SK-N-SH (cell line): ENCODE measurements at regions not wholly inside any gene's neighbourhood (a gene's known extent, or its start where the extent isn't known, plus 50 kb on each side); places are given as distances from the start of the nearest gene placed in this dataset.
A peak's percentile ranks its signal among the peaks of the same experiment; 100 is the strongest.

Experiments
- CTCF ChIA-PET: fragments of 300-600, 350-600 bp; formaldehyde crosslinking; extraction: SDS; loops from one replicate; lab custom pipeline; 2021; lab: Yijun Ruan, JAX
- POLR2A ChIA-PET: fragments of 350-600 bp; sonication (Branson Sonifier 250); formaldehyde crosslinking; extraction: SDS; loops from one replicate; lab custom pipeline; 2020; ENCODE audit warnings: antibody characterized with exemption, inconsistent platforms; lab: Yijun Ruan, JAX
- DNase-seq: peaks from one replicate; pipeline ENCODE4 v3.0.0; 2012
- H2AFZ ChIP-seq: fragments of 200-600 bp; sonication (generic); 2 replicates; pipeline ENCODE4 v1.8.1; 2016; ENCODE audit warnings: antibody characterized with exemption, mild to moderate bottlenecking, low read depth
- H3F3A ChIP-seq: fragments of 200-600 bp; sonication (generic); replicated peaks from 2 replicates; pipeline ENCODE3; 2016; ENCODE audit warnings: antibody characterized with exemption, mild to moderate bottlenecking; ENCODE audit not compliant: insufficient read depth
- H3K27ac ChIP-seq, 2 experiments: fragments of 200-500 bp in 1 of 2; fragments of 200-600 bp in 1 of 2; sonication (Bioruptor generic) in 1 of 2; sonication (generic), shearing (Covaris generic) in 1 of 2; 2 replicates each; pipeline versions ENCODE4 v1.5.1 to v1.6.1; 2014 to 2016; ENCODE audit warnings: low read depth in 2 of 2, inconsistent platforms in 1 of 2, low read length in 1 of 2, mild to moderate bottlenecking in 1 of 2, mixed read lengths in 1 of 2
- H3K27me3 ChIP-seq: fragments of 200-600 bp; sonication (generic), shearing (Covaris generic); 2 replicates; pipeline ENCODE4 v1.6.1; 2016; ENCODE audit warnings: mixed run types; ENCODE audit not compliant: insufficient read depth
- H3K36me3 ChIP-seq, 2 experiments: fragments of 200-500 bp in 1 of 2; fragments of 200-600 bp in 1 of 2; sonication (Bioruptor generic) in 1 of 2; sonication (generic) in 1 of 2; replicated peaks in 1 of 2; 2 replicates each; pipeline versions ENCODE3 to v1.5.1; 2014 to 2016; ENCODE audit warnings: low read length in 1 of 2, mild to moderate bottlenecking in 1 of 2; ENCODE audit not compliant: insufficient read depth in 2 of 2, control insufficient read depth in 1 of 2
- H3K4me1 ChIP-seq, 2 experiments: fragments of 200-500 bp in 1 of 2; fragments of 200-600 bp in 1 of 2; sonication (Bioruptor generic) in 1 of 2; sonication (generic), shearing (Covaris generic) in 1 of 2; 2 replicates each; pipeline versions ENCODE4 v1.5.1 to v1.6.1; 2014 to 2016; ENCODE audit warnings: low read depth in 1 of 2, low read length in 1 of 2, mixed run types in 1 of 2; ENCODE audit not compliant: insufficient read depth in 2 of 2, control insufficient read depth in 1 of 2
- H3K4me2 ChIP-seq: fragments of 200-600 bp; sonication (generic), shearing (Covaris generic); 2 replicates; pipeline ENCODE4 v1.6.1; 2017; ENCODE audit warnings: mixed run types
- H3K4me3 ChIP-seq, 2 experiments: fragments of 200-500 bp in 1 of 2; fragments of 200-600 bp in 1 of 2; sonication (Bioruptor generic) in 1 of 2; sonication (generic), shearing (Covaris generic) in 1 of 2; 2 replicates each; pipeline versions ENCODE4 v1.5.1 to v1.8.1; 2014 to 2016; ENCODE audit warnings: low read depth in 2 of 2, inconsistent platforms in 1 of 2, low read length in 1 of 2, mild to moderate bottlenecking in 1 of 2, mixed read lengths in 1 of 2, moderate library complexity in 1 of 2
- H3K79me2 ChIP-seq: fragments of 200-600 bp; sonication (generic); 2 replicates; pipeline ENCODE4 v1.8.1; 2017; ENCODE audit warnings: mild to moderate bottlenecking; ENCODE audit not compliant: insufficient read depth
- H3K9ac ChIP-seq: fragments of 200-600 bp; sonication (generic); 2 replicates; pipeline ENCODE4 v1.6.1; 2017; ENCODE audit warnings: mixed run types
- H3K9me2 ChIP-seq: fragments of 200-600 bp; sonication (generic); 2 replicates; pipeline ENCODE4 v1.6.1; 2017; ENCODE audit warnings: mixed run types
- H3K9me3 ChIP-seq: fragments of 200-600 bp; sonication (generic); 2 replicates; pipeline ENCODE4 v1.6.1; 2017; ENCODE audit warnings: mixed run types, mild to moderate bottlenecking, moderate library complexity
- H4K20me1 ChIP-seq: fragments of 200-600 bp; sonication (generic); 2 replicates; pipeline ENCODE4 v1.6.1; 2017; ENCODE audit warnings: mild to moderate bottlenecking, mixed run types; ENCODE audit not compliant: insufficient read depth
- CHD2 ChIP-seq: fragments of 150-350 bp; IDR thresholded peaks from 2 replicates; pipeline ENCODE4 v1.6.1; 2018; ENCODE audit warnings: low read length; ENCODE audit not compliant: partially characterized antibody
- ELF1 ChIP-seq: IDR thresholded peaks from 2 replicates; pipeline ENCODE4 v1.4.0; 2012
- EP300 ChIP-seq, 2 experiments: IDR thresholded peaks; 2 replicates each; pipeline versions ENCODE4 v1.4.0 to v1.6.1; 2012; ENCODE audit warnings: borderline replicate concordance in 1 of 2, low read depth in 1 of 2, low read length in 1 of 2
- FOSL2 ChIP-seq: IDR thresholded peaks from 2 replicates; pipeline ENCODE4 v1.4.0; 2012; ENCODE audit warnings: low read depth, mild to moderate bottlenecking, moderate library complexity, borderline replicate concordance
- FOXM1 ChIP-seq: IDR thresholded peaks from 2 replicates; pipeline ENCODE4 v1.4.0; 2012; ENCODE audit warnings: low read depth, mild to moderate bottlenecking
- GATA2 ChIP-seq: sonication (generic); formaldehyde crosslinking; IDR thresholded peaks from 2 replicates; pipeline ENCODE4 v1.5.0; 2020; ENCODE audit warnings: mild to moderate bottlenecking, missing genetic modification reagents
- NFIC ChIP-seq: IDR thresholded peaks from 2 replicates; pipeline ENCODE4 v1.4.0; 2012; ENCODE audit warnings: borderline replicate concordance
- PBX3 ChIP-seq: IDR thresholded peaks from 2 replicates; pipeline ENCODE4; 2012
- RAD21 ChIP-seq: IDR thresholded peaks from 2 replicates; pipeline ENCODE4 v1.6.1; 2012; ENCODE audit warnings: mild to moderate bottlenecking, low read length
- REST ChIP-seq: IDR thresholded peaks from 2 replicates; pipeline ENCODE4 v1.6.1; 2012; ENCODE audit warnings: mild to moderate bottlenecking, low read depth, low read length, moderate library complexity
- RFX5 ChIP-seq: IDR thresholded peaks from 2 replicates; pipeline ENCODE4 v1.6.1; 2012; ENCODE audit warnings: mild to moderate bottlenecking, improper control_type of control experiment, low read length
- RXRA ChIP-seq: IDR thresholded peaks from 2 replicates; pipeline ENCODE4 v1.4.0; 2012; ENCODE audit warnings: low read depth, mild to moderate bottlenecking, borderline replicate concordance
- SIN3A ChIP-seq: IDR thresholded peaks from 2 replicates; pipeline ENCODE4 v1.6.1; 2012; ENCODE audit warnings: low read depth, mild to moderate bottlenecking, low read length, moderate library complexity, borderline replicate concordance
- TCF12 ChIP-seq: IDR thresholded peaks from 2 replicates; pipeline ENCODE4 v1.4.0; 2012
- USF1 ChIP-seq: IDR thresholded peaks from 2 replicates; pipeline ENCODE4 v1.4.0; 2012; ENCODE audit warnings: low read depth, borderline replicate concordance
- ZBTB33 ChIP-seq: IDR thresholded peaks from 2 replicates; pipeline ENCODE4 v1.4.0; 2012; ENCODE audit warnings: low read depth, borderline replicate concordance
- WGBS: methylation state at CpG from one replicate; pipeline ENCODE4 v1.1.6; 2017; ENCODE audit warnings: low lambda C conversion rate; 5-methylcytosine and 5-hydroxymethylcytosine counted together

GRCh38 chr18:61950371-61950770 lies 57.6 kb upstream of the RNF152 start:
- ChIA-PET CTCF (interaction anchor here (1.2 kb wide), 1 partner anchor 181 kb away, joined by 3 read pairs; no protein-coding TSS in a partner anchor), POLR2A (no interaction called here)
- Histone ChIP-seq H3K9me2 (no peaks in the 10 kb centered on the region), H3K27me3 (no peaks in the 10 kb centered on the region), H3K36me3 (no peaks in the 10 kb centered on the region), H3F3A (peaks cover 13% of the 10 kb centered on the region), H3K9ac (no peak overlapping the region; the same call in 1 of the 2 replicates), H4K20me1 (no peaks in the 10 kb centered on the region), H2AFZ (peak overlapping the region; percentile 76; the same call in 1 of the 2 replicates), H3K27ac (peak overlapping the region in 1 of 2 experiments; percentile 57; a peak in 2 of 4 replicates), H3K4me1 (peaks cover 2 to 7% of the 10 kb centered on the region in 2 experiments; a peak in 3 of 4 replicates), H3K9me3 (no peaks in the 10 kb centered on the region), H3K4me2 (no peak overlapping the region), H3K79me2 (no peaks in the 10 kb centered on the region), H3K4me3 (no peak overlapping the region)
- 70% methylated on average over 3 of the region's 3 CpGs for WGBS
- no peak for TF ChIP-seq FOXM1
- no peak for TF ChIP-seq GATA2 (CRISPR knock-in tag)
- no peak for DNase-seq

GRCh38 chr18:61949946-61950345 lies 57.1 kb upstream of the RNF152 start:
- POLR2A ChIA-PET, result no interaction called here
- H3K36me3 ChIP-seq, result no peaks in the 10 kb centered on the region
- no peak overlapping the region; the same call in 1 of the 2 replicates for H3K9ac ChIP-seq
- peak overlapping the region; percentile 76; the same call in 1 of the 2 replicates for H2AFZ ChIP-seq
- H4K20me1 ChIP-seq, result no peaks in the 10 kb centered on the region
- CTCF ChIA-PET, result interaction anchor here (1.2 kb wide), 1 partner anchor 182 kb away, joined by 3 read pairs; no protein-coding TSS in a partner anchor
- H3K9me2 ChIP-seq, result no peaks in the 10 kb centered on the region
- no peaks in the 10 kb centered on the region for H3K27me3 ChIP-seq
- H3K4me2 ChIP-seq, result no peak overlapping the region
- no peak for TF ChIP-seq CHD2
- TF ChIP-seq NFIC, result no peak
- no peak for TF ChIP-seq EP300 (IDR thresholded peaks at IDR 0.05; ENCODE audit: borderline replicate concordance in 1 of 2, low read depth in 1 of 2, low read length in 1 of 2)
- no peak for TF ChIP-seq PBX3
- no peak for TF ChIP-seq RFX5
- no peak for TF ChIP-seq RXRA
- TF ChIP-seq RAD21, result no peak
- TF ChIP-seq FOSL2, result no peak
- no peak for TF ChIP-seq REST
- no peak for TF ChIP-seq ELF1
- no peak for TF ChIP-seq SIN3A
- no peak for TF ChIP-seq ZBTB33
- no peak for TF ChIP-seq USF1
- no peak for TF ChIP-seq TCF12
- DNase-seq, result no peak
- H3K27ac ChIP-seq, result peak overlapping the region in 1 of 2 experiments; percentile 57; a peak in 2 of 4 replicates
- H3K79me2 ChIP-seq, result no peaks in the 10 kb centered on the region
- H3F3A ChIP-seq, result peaks cover 13% of the 10 kb centered on the region
- no peaks in the 10 kb centered on the region for H3K9me3 ChIP-seq
- peaks cover 2 to 7% of the 10 kb centered on the region in 2 experiments; a peak in 3 of 4 replicates for H3K4me1 ChIP-seq
- no peak overlapping the region for H3K4me3 ChIP-seq
- WGBS, result 56% methylated on average over 10 of the region's 10 CpGs
